Naive B cell (primary cell): ENCODE measurements at regions not wholly inside any gene's neighbourhood (a gene's known extent, or its start where the extent isn't known, plus 50 kb on each side); places are given as distances from the start of the nearest gene placed in this dataset.

Experiments used
- ATAC-seq, 2 donors: fragments of 150-1000 bp; cut with Tn5 transposase; 2 replicates each; pipeline ENCODE4 v1.10.0; 2021; ENCODE audit warnings: low read depth in 2 of 2, mild to moderate bottlenecking in 2 of 2, moderate library complexity in 2 of 2
- DNase-seq: peaks from one replicate; pipeline ENCODE4 v3.0.0; 2022
- H3K27ac Mint-ChIP-seq, 6 donors: one replicate each; pipeline ENCODE4 v1.8.0; 2020 to 2022; ENCODE audit warnings: mild to moderate bottlenecking in 6 of 6, mixed read lengths in 6 of 6, moderate library complexity in 5 of 6, inconsistent platforms in 2 of 6
- H3K27me3 Mint-ChIP-seq, 3 donors: one replicate each; pipeline ENCODE4 v1.8.0; 2021 to 2022; ENCODE audit warnings: mixed read lengths in 3 of 3, mild to moderate bottlenecking in 1 of 3
- H3K36me3 Mint-ChIP-seq, 2 donors: one replicate each; pipeline ENCODE4 v1.8.0; 2020 to 2022; ENCODE audit warnings: mixed read lengths in 2 of 2, inconsistent platforms in 1 of 2, mild to moderate bottlenecking in 1 of 2
- H3K4me1 Mint-ChIP-seq, 3 donors: one replicate each; pipeline ENCODE4 v1.8.0; 2020 to 2022; ENCODE audit warnings: mixed read lengths in 3 of 3, inconsistent platforms in 1 of 3, mild to moderate bottlenecking in 1 of 3, moderate library complexity in 1 of 3
- H3K4me3 Mint-ChIP-seq, 8 donors: one replicate each; pipeline ENCODE4 v1.8.0; 2020 to 2022; ENCODE audit warnings: mild to moderate bottlenecking in 8 of 8, mixed read lengths in 8 of 8, moderate library complexity in 8 of 8, inconsistent platforms in 2 of 8
- H3K9me3 Mint-ChIP-seq, 7 donors: one replicate each; pipeline ENCODE4 v1.8.0; 2020 to 2022; ENCODE audit warnings: mixed read lengths in 7 of 7, mild to moderate bottlenecking in 5 of 7, inconsistent platforms in 2 of 7, moderate library complexity in 1 of 7

- no peaks in the 10 kb centered on the region for H3K27me3 Mint-ChIP-seq
- peaks cover 0 to 7% of the 10 kb centered on the region in 2 donors for H3K36me3 Mint-ChIP-seq
- H3K27ac Mint-ChIP-seq, result no peak overlapping the region
- no peaks in the 10 kb centered on the region for H3K4me1 Mint-ChIP-seq
- DNase-seq (no peak), ATAC-seq (no peak)
- H3K4me3 Mint-ChIP-seq, result no peak overlapping the region
- peaks cover 5 to 20% (median 9%) of the 10 kb centered on the region in 7 donors for H3K9me3 Mint-ChIP-seq
Measured at GRCh38 chr3:5653426-5654143, 466.1 kb downstream of the EDEM1 start.

- no peak overlapping the region for H3K4me3 Mint-ChIP-seq
- peaks cover 3 to 27% (median 14%) of the 10 kb centered on the region in 7 donors for H3K9me3 Mint-ChIP-seq
- H3K36me3 Mint-ChIP-seq, result peaks cover 0 to 7% of the 10 kb centered on the region in 2 donors
- no peak overlapping the region for H3K27ac Mint-ChIP-seq
- no peaks in the 10 kb centered on the region for H3K4me1 Mint-ChIP-seq
- no peaks in the 10 kb centered on the region for H3K27me3 Mint-ChIP-seq
- no peak for DNase-seq
- no peak for ATAC-seq
Measured at GRCh38 chr3:5657106-5657505, 469.6 kb downstream of the EDEM1 start.

- DNase-seq, result no peak
- Mint-ChIP-seq H3K27ac (no peak overlapping the region), H3K9me3 (peaks cover 6 to 56% (median 19%) of the 10 kb centered on the region in 7 donors), H3K4me1 (no peaks in the 10 kb centered on the region), H3K36me3 (peaks cover 0 to 9% of the 10 kb centered on the region in 2 donors), H3K27me3 (no peaks in the 10 kb centered on the region), H3K4me3 (no peak overlapping the region)
- ATAC-seq, result no peak
Measured at GRCh38 chr3:5663601-5664000, 476.1 kb downstream of the EDEM1 start.

GRCh38 chr3:5666455-5666854 lies 478.9 kb downstream of the EDEM1 start:
- ATAC-seq (no peak), DNase-seq (no peak)
- no peaks in the 10 kb centered on the region for H3K4me1 Mint-ChIP-seq
- peaks cover 0 to 9% of the 10 kb centered on the region in 2 donors for H3K36me3 Mint-ChIP-seq
- no peak overlapping the region for H3K4me3 Mint-ChIP-seq
- peaks cover 9 to 56% (median 19%) of the 10 kb centered on the region in 7 donors for H3K9me3 Mint-ChIP-seq
- no peaks in the 10 kb centered on the region for H3K27me3 Mint-ChIP-seq
- no peak overlapping the region for H3K27ac Mint-ChIP-seq

- H3K4me3 Mint-ChIP-seq, result no peak overlapping the region
- H3K4me1 Mint-ChIP-seq, result no peaks in the 10 kb centered on the region
- H3K36me3 Mint-ChIP-seq, result no peaks in the 10 kb centered on the region
- ATAC-seq (no peak), DNase-seq (no peak)
- peaks cover 0 to 17% (median 8%) of the 10 kb centered on the region in 7 donors for H3K9me3 Mint-ChIP-seq
- H3K27me3 Mint-ChIP-seq, result no peaks in the 10 kb centered on the region
- no peak overlapping the region for H3K27ac Mint-ChIP-seq
Measured at GRCh38 chr3:5673521-5673920, 486.0 kb downstream of the EDEM1 start.

GRCh38 chr3:5675319-5675718 lies 487.8 kb downstream of the EDEM1 start:
- H3K9me3 Mint-ChIP-seq, result peaks cover 0 to 21% (median 12%) of the 10 kb centered on the region in 7 donors
- no peaks in the 10 kb centered on the region for H3K4me1 Mint-ChIP-seq
- H3K4me3 Mint-ChIP-seq, result no peak overlapping the region
- no peaks in the 10 kb centered on the region for H3K36me3 Mint-ChIP-seq
- no peaks in the 10 kb centered on the region for H3K27me3 Mint-ChIP-seq
- H3K27ac Mint-ChIP-seq, result no peak overlapping the region
- ATAC-seq (no peak), DNase-seq (no peak)

GRCh38 chr3:5677555-5677954 lies 490.0 kb downstream of the EDEM1 start:
- ATAC-seq (no peak), DNase-seq (no peak)
- H3K36me3 Mint-ChIP-seq, result no peaks in the 10 kb centered on the region
- peaks cover 0 to 18% (median 10%) of the 10 kb centered on the region in 7 donors for H3K9me3 Mint-ChIP-seq
- no peaks in the 10 kb centered on the region for H3K27me3 Mint-ChIP-seq
- H3K4me1 Mint-ChIP-seq, result no peaks in the 10 kb centered on the region
- peak overlapping the region in 1 of 6 donors; percentile 70 for H3K27ac Mint-ChIP-seq
- H3K4me3 Mint-ChIP-seq, result no peak overlapping the region

- Mint-ChIP-seq H3K9me3 (peaks cover 0 to 18% (median 10%) of the 10 kb centered on the region in 7 donors), H3K27ac (no peak overlapping the region), H3K36me3 (no peaks in the 10 kb centered on the region), H3K27me3 (no peaks in the 10 kb centered on the region), H3K4me1 (no peaks in the 10 kb centered on the region), H3K4me3 (no peak overlapping the region)
- ATAC-seq, result no peak
- DNase-seq, result no peak
Measured at GRCh38 chr3:5678248-5678647, 490.7 kb downstream of the EDEM1 start.

- DNase-seq (no peak), ATAC-seq (no peak)
- no peaks in the 10 kb centered on the region for H3K4me1 Mint-ChIP-seq
- H3K36me3 Mint-ChIP-seq, result no peaks in the 10 kb centered on the region
- H3K27ac Mint-ChIP-seq, result no peak overlapping the region
- no peaks in the 10 kb centered on the region for H3K27me3 Mint-ChIP-seq
- no peak overlapping the region for H3K4me3 Mint-ChIP-seq
- H3K9me3 Mint-ChIP-seq, result peaks cover 0 to 15% (median 10%) of the 10 kb centered on the region in 7 donors
Measured at GRCh38 chr3:5678844-5679243, 491.3 kb downstream of the EDEM1 start.

- H3K27ac Mint-ChIP-seq, result no peak overlapping the region
- H3K36me3 Mint-ChIP-seq, result peaks cover 0 to 10% of the 10 kb centered on the region in 2 donors
- no peak for ATAC-seq
- H3K27me3 Mint-ChIP-seq, result no peaks in the 10 kb centered on the region
- H3K9me3 Mint-ChIP-seq, result peaks cover 10 to 34% (median 15%) of the 10 kb centered on the region in 7 donors
- H3K4me1 Mint-ChIP-seq, result no peaks in the 10 kb centered on the region
- no peak overlapping the region for H3K4me3 Mint-ChIP-seq
- DNase-seq, result no peak
Measured at GRCh38 chr3:5687230-5687629, 499.7 kb downstream of the EDEM1 start.

GRCh38 chr3:5690490-5690889 lies 503.0 kb downstream of the EDEM1 start:
- Mint-ChIP-seq H3K27ac (no peak overlapping the region), H3K36me3 (peaks cover 0 to 10% of the 10 kb centered on the region in 2 donors), H3K4me1 (no peaks in the 10 kb centered on the region), H3K27me3 (no peaks in the 10 kb centered on the region), H3K4me3 (no peak overlapping the region), H3K9me3 (peaks cover 10 to 49% (median 22%) of the 10 kb centered on the region in 7 donors)
- ATAC-seq, result no peak
- no peak for DNase-seq

GRCh38 chr3:5690904-5691532 lies 503.5 kb downstream of the EDEM1 start:
- ATAC-seq (no peak), DNase-seq (no peak)
- Mint-ChIP-seq H3K4me3 (no peak overlapping the region), H3K27me3 (no peaks in the 10 kb centered on the region), H3K9me3 (peaks cover 10 to 49% (median 18%) of the 10 kb centered on the region in 7 donors), H3K4me1 (no peaks in the 10 kb centered on the region), H3K27ac (no peak overlapping the region), H3K36me3 (peaks cover 0 to 10% of the 10 kb centered on the region in 2 donors)

- no peak for DNase-seq
- no peak overlapping the region for H3K27ac Mint-ChIP-seq
Measured at GRCh38 chr3:5692446-5692845, 504.9 kb downstream of the EDEM1 start.

GRCh38 chr3:5694266-5694665 lies 506.8 kb downstream of the EDEM1 start:
- no peaks in the 10 kb centered on the region for H3K4me1 Mint-ChIP-seq
- H3K4me3 Mint-ChIP-seq, result no peak overlapping the region
- H3K27ac Mint-ChIP-seq, result no peak overlapping the region
- H3K27me3 Mint-ChIP-seq, result no peaks in the 10 kb centered on the region
- ATAC-seq, result no peak
- peaks cover 10 to 43% (median 17%) of the 10 kb centered on the region in 7 donors for H3K9me3 Mint-ChIP-seq
- peaks cover 0 to 10% of the 10 kb centered on the region in 2 donors for H3K36me3 Mint-ChIP-seq
- no peak for DNase-seq

More at GRCh38 chr3:5692446-5692845, 504.9 kb downstream of the EDEM1 start:
- no peak for ATAC-seq
- no peak overlapping the region for H3K4me3 Mint-ChIP-seq
- H3K9me3 Mint-ChIP-seq, result peaks cover 10 to 49% (median 17%) of the 10 kb centered on the region in 7 donors
- H3K27me3 Mint-ChIP-seq, result no peaks in the 10 kb centered on the region
- peaks cover 0 to 10% of the 10 kb centered on the region in 2 donors for H3K36me3 Mint-ChIP-seq
- no peaks in the 10 kb centered on the region for H3K4me1 Mint-ChIP-seq
